Gastrocnemius medialis (tissue), 4 donors: ENCODE measurements at regions not wholly inside any gene's neighbourhood (a gene's known extent, or its start where the extent isn't known, plus 50 kb on each side); places are given as distances from the start of the nearest gene placed in this dataset.

Experiments used
- CTCF ChIP-seq, 5 experiments: fragments of 450-650 bp in 3 of 5; fragments of 200-600 bp in 2 of 5; sonication (generic) in 2 of 5; IDR thresholded peaks in 4 of 5; conservative IDR thresholded peaks in 1 of 5; 1 replicate in 4 of 5; 2 replicates in 1 of 5; pipeline ENCODE4 v1.5.1; 2016 to 2019; ENCODE audit warnings: antibody characterized with exemption in 5 of 5, mild to moderate bottlenecking in 3 of 5, moderate library complexity in 3 of 5
- POLR2A ChIP-seq, 2 donors: fragments of 450-650 bp; IDR thresholded peaks; one replicate each; pipeline ENCODE4 v1.6.1; 2017; ENCODE audit warnings: antibody characterized with exemption in 2 of 2, mild to moderate bottlenecking in 2 of 2, moderate library complexity in 2 of 2

- no peak for TF ChIP-seq CTCF (IDR thresholded peaks at IDR 0.05 in 4 of 5, conservative IDR thresholded peaks at IDR 0.05 in 1 of 5)
- no peak for TF ChIP-seq POLR2A (IDR thresholded peaks at IDR 0.05)
Observed at GRCh38 chr5:39660020-39660419, 235.2 kb upstream of the DAB2 start.
